Astrocyte (in vitro differentiated cells and primary cell): ENCODE measurements at regions not wholly inside any gene's neighbourhood (a gene's known extent, or its start where the extent isn't known, plus 50 kb on each side); places are given as distances from the start of the nearest gene placed in this dataset.
"Not testable (repeated sequence)": the region's sequence is repeated elsewhere in the genome, so short reads cannot be mapped to it uniquely, and the experiment has no call there.

Experiments
- DNase-seq: peaks from one replicate; pipeline ENCODE4 v3.0.0-alpha.2; 2010; ENCODE audit warnings: low read depth
- FAIRE-seq: peaks from 2 replicates; lab custom pipeline; 2011; peaks lifted over from hg19 to GRCh38; lab: Jason Lieb, UNC
- H2AFZ ChIP-seq: 2 replicates; pipeline ENCODE4 v1.6.0; 2012; ENCODE audit warnings: low read depth, low read length, inconsistent platforms
- H3K27ac ChIP-seq: 2 replicates; pipeline ENCODE4 v1.5.1; 2011; ENCODE audit warnings: low read depth, low read length, inconsistent platforms
- H3K27me3 ChIP-seq: 2 replicates; pipeline ENCODE4 v1.6.0; 2011; ENCODE audit warnings: low read length, inconsistent platforms; ENCODE audit not compliant: insufficient read depth
- H3K36me3 ChIP-seq: 2 replicates; pipeline ENCODE4 v1.5.1; 2011; ENCODE audit warnings: low read length, inconsistent platforms; ENCODE audit not compliant: insufficient read depth
- H3K4me1 ChIP-seq: 2 replicates; pipeline ENCODE4 v1.5.1; 2011; ENCODE audit warnings: low read length, inconsistent platforms; ENCODE audit not compliant: insufficient read depth
- H3K4me2 ChIP-seq: 2 replicates; pipeline ENCODE4 v1.6.0; 2012; ENCODE audit warnings: low read length, inconsistent platforms
- H3K4me3 ChIP-seq: 2 replicates; pipeline ENCODE4 v1.5.1; 2011; ENCODE audit warnings: low read depth, mild to moderate bottlenecking, low read length, inconsistent platforms; ENCODE audit not compliant: insufficient read depth
- H3K79me2 ChIP-seq: 2 replicates; pipeline ENCODE4 v1.6.0; 2012; ENCODE audit warnings: mild to moderate bottlenecking, low read length, inconsistent platforms; ENCODE audit not compliant: insufficient read depth
- H3K9ac ChIP-seq: 2 replicates; pipeline ENCODE4 v1.6.0; 2012; ENCODE audit warnings: mild to moderate bottlenecking, low read length, inconsistent platforms
- H3K9me3 ChIP-seq: 2 replicates; pipeline ENCODE4 v1.5.1; 2012; ENCODE audit warnings: low read depth, mild to moderate bottlenecking, low read length, inconsistent platforms; ENCODE audit not compliant: insufficient read depth
- H4K20me1 ChIP-seq: 2 replicates; pipeline ENCODE4 v1.6.0; 2012; ENCODE audit warnings: low read length, inconsistent platforms; ENCODE audit not compliant: insufficient read depth
- H3K27ac Mint-ChIP-seq: one replicate; pipeline ENCODE4 v1.8.0; 2021; ENCODE audit warnings: mild to moderate bottlenecking, mixed read lengths; ENCODE audit not compliant: unreplicated experiment
- H3K27me3 Mint-ChIP-seq: one replicate; pipeline ENCODE4 v1.8.0; 2021; ENCODE audit warnings: low read depth, mixed read lengths; ENCODE audit not compliant: unreplicated experiment
- H3K36me3 Mint-ChIP-seq: one replicate; pipeline ENCODE4 v1.8.0; 2021; ENCODE audit warnings: low read depth, mixed read lengths; ENCODE audit not compliant: unreplicated experiment
- H3K4me1 Mint-ChIP-seq: one replicate; pipeline ENCODE4 v1.8.0; 2021; ENCODE audit warnings: low read depth, mixed read lengths; ENCODE audit not compliant: unreplicated experiment
- H3K4me3 Mint-ChIP-seq: one replicate; pipeline ENCODE4 v1.8.0; 2021; ENCODE audit warnings: mild to moderate bottlenecking, moderate library complexity, mixed read lengths; ENCODE audit not compliant: unreplicated experiment
- H3K9me3 Mint-ChIP-seq: one replicate; pipeline ENCODE4 v1.8.0; 2021; ENCODE audit warnings: mild to moderate bottlenecking, mixed read lengths; ENCODE audit not compliant: unreplicated experiment

- H3K27me3 ChIP-seq, H3K27me3 Mint-ChIP-seq, H3K4me1 ChIP-seq, FAIRE-seq, H3K4me3 ChIP-seq, H3K79me2 ChIP-seq, H3K27ac ChIP-seq, H4K20me1 ChIP-seq, H3K27ac Mint-ChIP-seq, H3K9me3 Mint-ChIP-seq, H3K4me2 ChIP-seq, H3K9me3 ChIP-seq, H3K9ac ChIP-seq, H3K36me3 Mint-ChIP-seq, H3K4me3 Mint-ChIP-seq, H3K4me1 Mint-ChIP-seq, H2AFZ ChIP-seq, H3K36me3 ChIP-seq, DNase-seq: not testable (repeated sequence)
Measured at GRCh38 chr2:111584950-111585349, 299.0 kb downstream of the ANAPC1 start.

DNA sequence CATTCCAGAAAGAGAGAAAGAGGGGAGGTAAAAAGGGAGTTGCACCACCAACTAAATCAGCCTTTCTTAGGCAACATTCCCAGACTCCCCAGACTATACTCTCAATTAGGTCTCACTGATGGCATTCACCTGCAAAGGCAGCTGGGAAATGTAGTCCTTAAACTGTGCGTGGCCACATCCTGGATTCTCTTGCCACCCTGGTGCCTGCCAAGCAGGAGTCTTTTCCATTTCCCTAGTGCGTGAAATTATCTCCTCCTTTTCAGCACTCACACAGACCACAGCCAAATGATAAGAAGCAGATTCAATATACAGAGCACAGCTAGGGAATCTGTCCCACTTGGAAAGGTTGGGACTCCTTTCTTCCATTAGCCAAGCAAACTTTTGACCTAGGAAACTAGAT, 298.0 kb downstream of the ANAPC1 start:
- not testable (repeated sequence) for H3K9ac ChIP-seq, H3K79me2 ChIP-seq, H2AFZ ChIP-seq, H3K4me1 ChIP-seq, H3K27me3 ChIP-seq, H3K27ac Mint-ChIP-seq, H3K9me3 Mint-ChIP-seq, H3K4me3 ChIP-seq, H3K27ac ChIP-seq, FAIRE-seq, H3K4me1 Mint-ChIP-seq, DNase-seq, H3K9me3 ChIP-seq, H3K4me3 Mint-ChIP-seq, H3K36me3 Mint-ChIP-seq, H4K20me1 ChIP-seq, H3K36me3 ChIP-seq, H3K27me3 Mint-ChIP-seq, H3K4me2 ChIP-seq

DNA sequence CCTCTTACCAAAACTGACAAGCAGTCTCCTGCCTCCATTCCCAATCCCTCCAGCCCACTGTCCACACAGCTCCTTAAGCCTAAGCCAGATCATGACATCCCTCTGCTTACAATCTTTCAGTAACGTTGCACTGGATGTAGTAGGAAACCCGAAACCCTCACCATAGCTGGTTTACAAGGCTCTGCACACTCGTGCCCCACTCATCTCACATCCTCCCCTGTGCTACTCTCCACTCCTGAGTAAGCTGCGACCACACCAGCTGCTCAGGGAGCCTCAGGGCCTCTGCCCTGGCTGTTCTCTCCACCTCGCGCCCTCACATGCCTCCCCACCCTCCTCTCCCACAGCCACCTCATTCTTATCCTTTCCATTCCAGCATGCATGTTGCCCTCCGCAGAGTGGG, 288.9 kb downstream of the ANAPC1 start:
- H3K27ac ChIP-seq, H3K4me1 ChIP-seq, H3K27ac Mint-ChIP-seq, H3K4me3 Mint-ChIP-seq, DNase-seq, H3K27me3 ChIP-seq, H3K4me3 ChIP-seq, H2AFZ ChIP-seq, H3K79me2 ChIP-seq, H3K36me3 Mint-ChIP-seq, H4K20me1 ChIP-seq, H3K4me2 ChIP-seq, H3K27me3 Mint-ChIP-seq, H3K9me3 Mint-ChIP-seq, FAIRE-seq, H3K4me1 Mint-ChIP-seq, H3K9ac ChIP-seq, H3K36me3 ChIP-seq, H3K9me3 ChIP-seq: not testable (repeated sequence)

- not testable (repeated sequence) for H3K27me3 Mint-ChIP-seq, DNase-seq, H2AFZ ChIP-seq, H3K4me3 Mint-ChIP-seq, H3K9ac ChIP-seq, H3K4me2 ChIP-seq, H3K9me3 ChIP-seq, H3K4me1 ChIP-seq, H3K36me3 ChIP-seq, H3K4me3 ChIP-seq, H3K27ac Mint-ChIP-seq, FAIRE-seq, H3K4me1 Mint-ChIP-seq, H4K20me1 ChIP-seq, H3K27me3 ChIP-seq, H3K27ac ChIP-seq, H3K79me2 ChIP-seq, H3K36me3 Mint-ChIP-seq, H3K9me3 Mint-ChIP-seq
Measured at GRCh38 chr2:111596808-111597705, 286.9 kb downstream of the ANAPC1 start.

DNA sequence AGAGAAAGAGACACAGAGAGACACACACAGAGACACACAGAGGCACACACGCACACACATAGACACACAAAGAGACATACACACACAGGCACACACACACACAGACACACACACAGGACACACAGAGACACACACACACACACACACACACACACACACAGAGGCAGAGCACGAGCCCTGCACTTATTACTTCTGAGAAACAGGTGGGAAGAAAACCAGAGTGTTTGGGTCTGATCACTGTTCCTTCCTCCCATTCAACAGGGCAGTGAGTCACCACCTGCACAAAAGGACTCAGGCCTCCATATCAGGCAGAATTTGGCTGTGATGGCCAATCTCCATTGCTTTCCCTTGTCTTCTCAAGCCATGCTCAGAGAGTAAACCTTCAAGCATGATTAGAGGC, 285.0 kb downstream of the ANAPC1 start:
- H3K4me3 Mint-ChIP-seq, H3K27me3 Mint-ChIP-seq, H3K4me2 ChIP-seq, H3K27me3 ChIP-seq, H3K9ac ChIP-seq, H3K9me3 ChIP-seq, H4K20me1 ChIP-seq, H2AFZ ChIP-seq, H3K9me3 Mint-ChIP-seq, DNase-seq, H3K4me1 Mint-ChIP-seq, H3K27ac Mint-ChIP-seq, FAIRE-seq, H3K36me3 ChIP-seq, H3K4me1 ChIP-seq, H3K4me3 ChIP-seq, H3K27ac ChIP-seq, H3K79me2 ChIP-seq, H3K36me3 Mint-ChIP-seq: not testable (repeated sequence)

- not testable (repeated sequence) for H2AFZ ChIP-seq, H3K4me3 ChIP-seq, H3K4me1 ChIP-seq, H3K9me3 Mint-ChIP-seq, H3K4me1 Mint-ChIP-seq, H3K27me3 ChIP-seq, H3K4me3 Mint-ChIP-seq, FAIRE-seq, H3K9me3 ChIP-seq, H3K4me2 ChIP-seq, H3K27ac ChIP-seq, DNase-seq, H3K27me3 Mint-ChIP-seq, H3K36me3 Mint-ChIP-seq, H3K27ac Mint-ChIP-seq, H3K36me3 ChIP-seq, H3K9ac ChIP-seq, H4K20me1 ChIP-seq, H3K79me2 ChIP-seq
Measured at GRCh38 chr2:111602259-111602658, 281.7 kb downstream of the ANAPC1 start.
